Colonic mucosa (tissue), 4 donors: ENCODE measurements at regions not wholly inside any gene's neighbourhood (a gene's known extent, or its start where the extent isn't known, plus 50 kb on each side); places are given as distances from the start of the nearest gene placed in this dataset.

Experiments used
- DNase-seq: peaks from one replicate; pipeline ENCODE4 v3.0.0-alpha.2; 2020
- H3K27ac ChIP-seq: fragments of 200-600 bp; one replicate; pipeline ENCODE4 v1.8.0; 2021
- H3K27me3 ChIP-seq: fragments of 200-600 bp; one replicate; pipeline ENCODE4 v1.8.0; 2021
- H3K36me3 ChIP-seq: fragments of 200-600 bp; one replicate; pipeline ENCODE4 v1.8.0; 2021
- H3K4me1 ChIP-seq: fragments of 200-600 bp; one replicate; pipeline ENCODE4 v1.8.0; 2021; ENCODE audit warnings: mild to moderate bottlenecking
- H3K4me3 ChIP-seq: fragments of 200-600 bp; one replicate; pipeline ENCODE4 v1.8.0; 2021
- H3K9ac ChIP-seq, 2 donors: one replicate each; pipeline ENCODE4 v1.7.0; 2013; ENCODE audit warnings: control low read depth in 2 of 2, low read depth in 2 of 2, low read length in 2 of 2
- H3K9me3 ChIP-seq: fragments of 200-600 bp; one replicate; pipeline ENCODE4 v1.8.0; 2021
- CTCF ChIP-seq: fragments of 200-600 bp; IDR thresholded peaks from one replicate; pipeline ENCODE4 v1.8.0; 2022; ENCODE audit warnings: antibody characterized with exemption, mild to moderate bottlenecking
- intact Hi-C: fragments of 100-400 bp; cut with DNase I; formaldehyde crosslinking; loops from one replicate; pipeline ENCODE4 v1.14.1; 2022
- donor health status: healthy.
- donor health status: DM: no; HTN: no; CAD: no.
- donor health status: DM: no; HTN: no; CAD: no.

- no peak for DNase-seq
- intact Hi-C loops: no loop called here
These were observed 252.3 kb downstream of the GATA3 start for GRCh38 chr10:8306685-8307364.

GRCh38 chr10:8310930-8311329, 256.4 kb downstream of the GATA3 start:
- intact Hi-C loops: no loop called here
- Histone ChIP-seq H3K9ac (no peak overlapping the region), H3K36me3 (no peaks in the 10 kb centered on the region), H3K4me3 (no peak overlapping the region), H3K9me3 (no peaks in the 10 kb centered on the region), H3K27me3 (no peaks in the 10 kb centered on the region), H3K27ac (no peak overlapping the region), H3K4me1 (no peaks in the 10 kb centered on the region)
- DNase-seq: no peak
- TF ChIP-seq CTCF: no peak

More at GRCh38 chr10:8306685-8307364, 252.3 kb downstream of the GATA3 start:
- Histone ChIP-seq H3K4me3 (no peak overlapping the region), H3K36me3 (no peaks in the 10 kb centered on the region), H3K9me3 (no peaks in the 10 kb centered on the region), H3K4me1 (no peaks in the 10 kb centered on the region), H3K27ac (no peak overlapping the region), H3K9ac (no peak overlapping the region), H3K27me3 (no peaks in the 10 kb centered on the region)
- TF ChIP-seq CTCF: no peak

- H3K36me3 ChIP-seq: no peaks in the 10 kb centered on the region
- no peaks in the 10 kb centered on the region for H3K4me1 ChIP-seq
- DNase-seq: no peak
- intact Hi-C loops: no loop called here
- H3K27ac ChIP-seq: no peak overlapping the region
- no peaks in the 10 kb centered on the region for H3K27me3 ChIP-seq
- no peak overlapping the region for H3K4me3 ChIP-seq
- no peak overlapping the region for H3K9ac ChIP-seq
- H3K9me3 ChIP-seq: no peaks in the 10 kb centered on the region
- no peak for TF ChIP-seq CTCF
These were observed 257.1 kb downstream of the GATA3 start for GRCh38 chr10:8311526-8312070.

- Histone ChIP-seq H3K4me3 (no peak overlapping the region), H3K9me3 (no peaks in the 10 kb centered on the region), H3K27me3 (no peaks in the 10 kb centered on the region), H3K4me1 (no peaks in the 10 kb centered on the region), H3K36me3 (no peaks in the 10 kb centered on the region), H3K27ac (no peak overlapping the region), H3K9ac (no peak overlapping the region)
- DNase-seq: no peak
- intact Hi-C loops: no loop called here
- TF ChIP-seq CTCF: no peak
These were observed 257.6 kb downstream of the GATA3 start for GRCh38 chr10:8312079-8312478.

GRCh38 chr10:8312781-8313180, 258.3 kb downstream of the GATA3 start:
- H3K27ac ChIP-seq: no peak overlapping the region
- TF ChIP-seq CTCF: no peak
- no peak overlapping the region for H3K9ac ChIP-seq
- H3K9me3 ChIP-seq: no peaks in the 10 kb centered on the region
- H3K4me1 ChIP-seq: no peaks in the 10 kb centered on the region
- intact Hi-C loops: no loop called here
- H3K4me3 ChIP-seq: no peak overlapping the region
- no peaks in the 10 kb centered on the region for H3K36me3 ChIP-seq
- H3K27me3 ChIP-seq: no peaks in the 10 kb centered on the region
- DNase-seq: no peak
